ENCODE measurements at regions not wholly inside any gene's neighbourhood (a gene's known extent, or its start where the extent isn't known, plus 50 kb on each side); places are given as distances from the start of the nearest gene placed in this dataset.

DNA sequence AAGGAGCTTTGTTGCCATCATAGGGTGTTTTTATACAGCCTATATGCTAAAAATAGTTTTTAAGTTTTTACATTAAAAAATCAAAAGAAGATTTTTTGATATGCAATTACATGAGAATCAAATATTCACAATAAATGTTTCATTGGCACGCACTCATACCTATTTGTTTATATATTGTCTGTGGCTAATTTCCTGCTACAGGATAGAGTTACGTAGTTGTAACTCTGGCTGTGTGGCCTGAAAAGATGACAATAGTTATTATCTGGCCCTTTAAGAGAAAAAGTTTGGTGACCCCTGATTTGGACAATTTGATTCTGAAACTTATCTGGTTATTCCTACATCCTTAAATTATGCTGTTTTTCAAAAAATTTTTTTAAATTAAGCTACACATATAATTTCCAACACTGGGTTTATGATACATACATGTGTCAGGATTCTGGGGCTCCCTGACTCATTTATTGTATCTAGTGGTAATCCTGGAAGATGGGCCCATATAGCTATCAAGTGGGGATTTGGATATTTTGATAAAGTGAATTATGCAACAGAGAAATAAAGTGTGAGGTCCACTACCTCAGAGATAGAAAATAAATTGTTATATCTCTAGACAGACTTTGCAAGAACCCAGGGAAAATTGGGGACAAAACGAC lies 370.2 kb upstream of the LYPLAL1 start:
- H2AFZ ChIP-seq (ENCODE audit: low read length), result no peak overlapping the region
- H4K20me1 ChIP-seq (replicated peaks in 1 of 2; ENCODE audit: control insufficient read depth in 1 of 2, insufficient read depth in 2 of 2, low read length in 2 of 2), result no peaks in the 10 kb centered on the region
- CTCF ChIA-PET (ENCODE audit: partially characterized antibody), result interaction anchor here (1.2 to 1.6 kb wide), 2 partner anchors 9 to 857 kb away, joined by 4 read pairs; no protein-coding TSS in a partner anchor
- no peaks in the 10 kb centered on the region for H3K27me3 ChIP-seq (replicated peaks in 1 of 4; ENCODE audit: control insufficient read depth in 3 of 4, extremely low read depth in 1 of 4, insufficient read depth in 3 of 4, low read length in 3 of 4)
- no peak overlapping the region for H4K8ac ChIP-seq (ENCODE audit: extremely low read depth, insufficient read depth, low read length)
- no peaks in the 10 kb centered on the region for H3K4me1 ChIP-seq (replicated peaks in 1 of 4; ENCODE audit: control insufficient read depth in 3 of 4, insufficient read depth in 4 of 4, low read length in 3 of 4)
- TF ChIP-seq GABPA (IDR thresholded peaks at IDR 0.05; ENCODE audit: borderline replicate concordance, insufficient read depth, low read length) (no peak), HDAC2 (IDR thresholded peaks at IDR 0.05; ENCODE audit: borderline replicate concordance in 1 of 2, low read depth in 2 of 2, low read length in 2 of 2) (no peak), PHF8 (conservative IDR thresholded peaks at IDR 0.05; ENCODE audit: low read depth, low read length) (no peak), CHD1 (IDR thresholded peaks at IDR 0.05; ENCODE audit: low read depth, low read length) (no peak), RFX5 (IDR thresholded peaks at IDR 0.05; ENCODE audit: borderline replicate concordance, low read depth, low read length) (no peak), POLR2A (IDR thresholded peaks at IDR 0.05; ENCODE audit: control extremely low read depth in 1 of 2, low read depth in 2 of 2, low read length in 2 of 2) (no peak)
- TF ChIP-seq, protein P1, sequence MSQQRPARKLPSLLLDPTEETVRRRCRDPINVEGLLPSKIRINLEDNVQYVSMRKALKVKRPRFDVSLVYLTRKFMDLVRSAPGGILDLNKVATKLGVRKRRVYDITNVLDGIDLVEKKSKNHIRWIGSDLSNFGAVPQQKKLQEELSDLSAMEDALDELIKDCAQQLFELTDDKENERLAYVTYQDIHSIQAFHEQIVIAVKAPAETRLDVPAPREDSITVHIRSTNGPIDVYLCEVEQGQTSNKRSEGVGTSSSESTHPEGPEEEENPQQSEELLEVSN (IDR thresholded peaks at IDR 0.05), result no peak
- TF ChIP-seq, protein P2, sequence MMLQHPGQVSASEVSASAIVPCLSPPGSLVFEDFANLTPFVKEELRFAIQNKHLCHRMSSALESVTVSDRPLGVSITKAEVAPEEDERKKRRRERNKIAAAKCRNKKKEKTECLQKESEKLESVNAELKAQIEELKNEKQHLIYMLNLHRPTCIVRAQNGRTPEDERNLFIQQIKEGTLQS (IDR thresholded peaks at IDR 0.05; ENCODE audit: insufficient read depth, low read depth, low read length), result no peak
- H2BK5ac ChIP-seq (ENCODE audit: low read depth, low read length), result no peak overlapping the region
- no peak for DNase-seq (ENCODE audit: low read depth in 1 of 2, low spot score in 2 of 2)
- no peak overlapping the region for H4K5ac ChIP-seq (ENCODE audit: insufficient read length, low read depth, low read length)
- no peak overlapping the region for H2AK5ac ChIP-seq (ENCODE audit: low read depth, low read length)
- H2BK20ac ChIP-seq (ENCODE audit: low read length), result no peak overlapping the region
- no peak overlapping the region for H2BK120ac ChIP-seq (replicated peaks; ENCODE audit: low read depth, low read length)
- POLR2A ChIA-PET (ENCODE audit: partially characterized antibody), result no interaction called here
- no peak overlapping the region for H3K4me2 ChIP-seq (ENCODE audit: insufficient read depth in 1 of 2, low read depth in 2 of 2, low read length in 2 of 2)
- no peak overlapping the region for H3K23ac ChIP-seq (ENCODE audit: insufficient read length)
- no peak overlapping the region for H3K27ac ChIP-seq (ENCODE audit: low read depth, low read length)
- H4K91ac ChIP-seq (replicated peaks; ENCODE audit: insufficient read length, low read length), result no peak overlapping the region
- H3K36me3 ChIP-seq (ENCODE audit: control insufficient read depth in 2 of 4, insufficient read depth in 4 of 4, low read length in 3 of 4), result no peaks in the 10 kb centered on the region
- no peak overlapping the region for H3K4ac ChIP-seq (replicated peaks; ENCODE audit: insufficient read length, low read depth, low read length)
- no peak overlapping the region for H3K18ac ChIP-seq (ENCODE audit: extremely low read depth, low read length)
- H3K4me3 ChIP-seq (ENCODE audit: extremely low read depth in 1 of 4, insufficient read depth in 2 of 4, low read depth in 3 of 4, low read length in 4 of 4), result no peak overlapping the region
- H3K9ac ChIP-seq (replicated peaks in 1 of 4; ENCODE audit: extremely low read depth in 1 of 4, low read depth in 3 of 4, low read length in 3 of 4), result no peak overlapping the region
- FAIRE-seq, result no peak
- no peaks in the 10 kb centered on the region for H3K23me2 ChIP-seq (ENCODE audit: low read depth, low read length)
- 98% methylated on average over 3 of the region's 3 CpGs; no CpG with 5 or more reads in 1 of the 2 experiments for WGBS, 2 experiments (ENCODE audit: extremely low coverage in 1 of 2, insufficient coverage in 1 of 2, insufficient read length in 1 of 2, insufficient replicate concordance in 2 of 2, low coverage in 1 of 2, low lambda C conversion rate in 2 of 2, missing lambda C conversion rate in 1 of 2)
- no peak overlapping the region for H3K56ac ChIP-seq (replicated peaks; ENCODE audit: insufficient read length, low read depth, low read length)
- no peak overlapping the region for H2BK12ac ChIP-seq (ENCODE audit: low read depth, low read length)
- H3K79me2 ChIP-seq (ENCODE audit: control insufficient read depth in 1 of 2, insufficient read depth in 2 of 2, low read length in 2 of 2), result no peaks in the 10 kb centered on the region
- no peak overlapping the region for H2BK15ac ChIP-seq (ENCODE audit: low read length)
- H3K9me3 ChIP-seq (ENCODE audit: insufficient read depth in 2 of 2, low read depth in 1 of 2, low read length in 1 of 2), result no peaks in the 10 kb centered on the region
- H3K79me1 ChIP-seq (ENCODE audit: low read depth, low read length), result no peaks in the 10 kb centered on the region
- no peak overlapping the region for H3K14ac ChIP-seq (ENCODE audit: insufficient read length)
